HG03520 (cell line): ENCODE measurements at regions not wholly inside any gene's neighbourhood (a gene's known extent, or its start where the extent isn't known, plus 50 kb on each side); places are given as distances from the start of the nearest gene placed in this dataset.

Experiments used
- ATAC-seq: cut with Tn5 transposase; IDR thresholded peaks from one replicate; pipeline ENCODE4 v1.9.1; 2021; ENCODE audit warnings: mild to moderate bottlenecking, moderate library complexity; ENCODE audit not compliant: unreplicated experiment

DNA sequence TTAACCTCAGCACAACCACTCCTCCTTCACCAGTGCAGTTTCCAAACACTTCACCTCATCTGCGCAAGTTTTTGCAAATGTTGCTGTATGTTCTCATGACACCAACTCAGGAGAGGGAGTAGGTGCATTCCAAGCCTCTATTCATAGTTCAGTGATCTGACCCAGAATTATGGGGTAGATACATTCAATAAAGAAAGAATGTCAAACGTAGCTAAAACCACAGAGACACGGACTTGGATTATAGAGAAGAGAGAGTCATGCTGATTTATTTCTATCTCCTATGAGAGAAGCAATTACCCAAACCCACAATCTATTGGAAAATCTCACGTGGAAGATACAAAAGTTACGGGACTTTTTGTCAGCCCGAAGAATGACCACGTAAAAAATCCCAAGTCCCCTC, 1006.0 kb upstream of the TMEM132C start:
- no peak for ATAC-seq

DNA sequence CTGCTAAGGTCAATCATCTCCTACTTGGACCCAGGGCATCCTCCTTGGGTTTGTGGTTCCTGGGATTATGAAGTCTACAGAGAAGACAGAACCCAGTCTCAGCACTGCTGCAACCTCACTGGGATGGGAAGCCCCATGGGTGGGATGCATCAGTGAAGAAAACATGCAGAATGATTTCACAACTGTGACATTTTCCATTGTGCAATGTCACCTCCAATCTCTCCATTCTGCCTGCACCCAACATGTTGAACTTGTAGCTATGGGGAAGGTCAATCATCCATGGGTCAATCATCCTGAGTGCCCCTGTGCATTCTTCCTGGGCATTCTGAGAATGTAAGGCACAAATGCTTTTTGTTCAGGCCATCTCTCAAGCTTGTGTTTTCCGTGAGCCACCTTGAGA, 1004.4 kb upstream of the TMEM132C start:
- no peak for ATAC-seq

DNA sequence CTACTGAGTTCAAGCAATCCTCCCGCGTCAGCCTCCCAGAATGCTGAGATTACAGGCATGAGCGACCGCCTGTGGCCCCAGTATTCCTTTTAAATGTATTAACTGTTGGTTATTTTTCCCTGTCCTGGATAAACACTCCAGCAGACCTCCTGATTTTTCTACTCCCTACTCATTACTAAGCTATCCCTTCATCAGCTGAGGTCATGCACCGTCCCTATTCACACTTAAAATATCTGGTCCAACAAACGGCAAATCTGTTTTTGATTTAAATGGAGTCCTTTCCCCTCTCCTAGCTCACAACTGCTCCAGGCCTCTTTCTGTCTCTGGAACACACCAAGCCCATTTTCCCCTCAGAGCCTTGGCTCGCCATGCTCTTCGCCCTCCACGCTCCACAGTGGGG, 1003.3 kb upstream of the TMEM132C start:
- no peak for ATAC-seq

DNA sequence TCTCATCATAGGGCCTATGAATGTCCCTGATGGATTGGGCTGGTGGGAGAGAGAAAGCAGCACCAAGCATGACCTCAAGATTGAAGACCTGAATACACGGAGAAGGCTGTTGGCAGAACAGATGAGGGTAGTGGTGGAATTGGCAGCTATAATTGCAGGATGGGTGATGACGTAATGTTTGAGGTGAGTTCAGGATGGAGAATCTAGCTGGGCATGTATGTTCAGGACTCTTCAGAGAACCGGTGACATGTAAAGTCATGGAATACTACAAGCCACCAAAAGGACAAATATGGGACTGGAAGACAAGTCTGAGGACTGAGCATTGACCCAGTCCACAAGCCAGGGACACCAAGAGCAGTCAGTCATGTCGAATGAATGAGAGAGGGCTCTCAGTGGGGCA, 999.8 kb upstream of the TMEM132C start:
- ATAC-seq, result no peak

DNA sequence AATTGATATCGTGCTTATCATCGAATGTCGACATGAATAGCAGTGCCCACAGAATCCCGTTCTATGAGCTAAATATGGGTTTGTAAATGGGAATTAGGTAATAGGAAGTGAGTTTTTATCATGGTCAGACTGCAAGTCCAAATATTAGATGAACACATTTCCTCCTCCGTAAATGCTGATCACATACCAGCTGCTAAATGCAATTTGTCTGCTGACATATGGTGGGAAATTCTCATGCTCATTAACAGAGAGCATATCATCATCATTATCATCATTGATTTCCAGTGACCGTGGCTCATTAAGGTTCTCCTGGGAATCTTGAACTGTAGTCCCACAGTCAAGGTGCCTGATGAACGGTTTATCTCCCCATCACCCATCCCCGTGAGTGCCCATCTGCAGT, 998.8 kb upstream of the TMEM132C start:
- ATAC-seq, result no peak

DNA sequence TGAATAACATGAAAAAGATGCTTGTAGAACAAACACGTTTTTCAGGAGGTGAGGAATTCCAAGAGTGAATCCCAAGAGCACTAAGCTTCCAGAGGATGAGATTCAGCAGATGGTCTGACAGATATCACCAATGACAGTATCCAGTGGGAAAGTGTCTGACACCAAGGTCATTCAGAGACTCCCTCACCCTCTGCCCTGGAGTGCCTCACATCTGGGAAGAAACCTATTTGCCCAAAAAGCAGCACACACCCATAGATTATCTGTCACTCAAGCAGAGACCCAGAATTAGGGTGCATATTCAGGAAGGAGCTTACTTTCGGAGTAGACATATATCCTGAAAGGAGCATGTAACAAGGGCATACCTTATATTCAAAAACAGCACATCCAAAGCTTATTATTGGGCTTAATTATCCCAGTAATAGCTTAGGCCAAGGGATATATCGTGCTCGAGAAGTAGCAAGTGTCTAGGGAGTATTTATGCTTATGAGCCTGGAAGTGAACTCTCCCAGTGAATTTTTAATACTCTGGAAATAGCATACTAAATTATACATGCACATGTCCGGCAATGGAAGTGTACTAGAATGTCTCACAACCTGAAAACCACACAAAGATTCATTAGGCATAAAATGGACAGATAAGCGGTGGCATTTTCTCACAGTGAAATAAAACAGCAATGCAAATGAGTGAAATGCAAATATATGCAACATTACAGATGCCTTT, 998.1 kb upstream of the TMEM132C start:
- ATAC-seq, result no peak

DNA sequence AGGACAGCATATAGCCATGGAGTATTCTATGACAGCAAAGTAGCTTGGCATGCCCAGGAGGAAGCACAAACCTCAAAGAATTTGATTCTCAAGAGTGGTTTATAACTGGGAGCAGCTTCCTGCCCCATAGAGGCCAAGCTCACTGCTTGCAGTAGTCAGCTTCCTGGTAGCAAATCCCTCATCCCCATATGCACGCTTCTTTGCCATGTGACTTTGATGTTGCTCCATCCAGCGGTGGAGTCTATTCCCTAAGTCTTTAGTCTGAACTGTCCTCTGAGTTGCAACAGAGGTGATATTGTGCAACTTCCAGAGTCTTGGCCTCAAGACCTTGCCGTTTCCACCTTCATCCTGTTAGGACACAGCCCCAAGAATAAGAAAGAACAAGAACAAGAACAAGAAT, 996.8 kb upstream of the TMEM132C start:
- no peak for ATAC-seq

DNA sequence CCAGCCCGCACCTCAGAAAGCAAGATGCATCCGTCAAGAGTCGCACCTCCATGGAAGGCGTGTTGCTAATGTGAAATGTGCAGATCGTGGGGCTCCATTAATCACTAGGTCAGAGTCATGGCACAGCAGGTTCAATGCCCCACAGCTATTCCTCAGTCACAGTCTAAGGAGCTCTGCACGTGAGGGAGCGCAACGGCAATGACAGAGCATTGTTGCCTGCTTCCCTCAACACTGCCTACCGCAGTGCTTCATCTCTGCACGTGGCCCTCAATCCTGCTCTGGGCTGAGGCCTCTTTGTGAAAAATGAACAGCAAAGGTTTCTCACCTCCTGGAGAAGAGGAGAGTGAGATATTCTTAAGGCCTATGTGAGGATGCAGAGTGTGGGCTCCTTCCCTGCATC, 995.2 kb upstream of the TMEM132C start:
- no peak for ATAC-seq

DNA sequence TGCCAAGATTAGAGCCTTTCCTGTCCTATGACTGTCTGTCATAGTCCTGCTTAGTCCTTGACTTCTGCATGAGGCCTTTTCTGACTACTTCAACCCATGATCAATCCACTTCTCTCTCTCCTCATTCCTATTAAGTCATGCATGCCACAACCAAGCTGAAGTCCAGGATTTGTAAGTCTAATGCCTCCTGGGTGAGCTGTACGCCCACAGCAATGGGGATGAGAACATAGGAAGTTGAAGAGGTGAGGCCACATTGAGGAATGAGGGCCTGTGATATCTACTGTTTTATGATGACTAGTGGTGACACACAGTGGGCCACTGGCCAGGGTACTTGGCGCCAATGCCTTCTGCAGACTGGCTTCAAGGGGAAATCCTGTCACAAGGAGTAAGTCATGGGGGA, 994.1 kb upstream of the TMEM132C start:
- no peak for ATAC-seq

DNA sequence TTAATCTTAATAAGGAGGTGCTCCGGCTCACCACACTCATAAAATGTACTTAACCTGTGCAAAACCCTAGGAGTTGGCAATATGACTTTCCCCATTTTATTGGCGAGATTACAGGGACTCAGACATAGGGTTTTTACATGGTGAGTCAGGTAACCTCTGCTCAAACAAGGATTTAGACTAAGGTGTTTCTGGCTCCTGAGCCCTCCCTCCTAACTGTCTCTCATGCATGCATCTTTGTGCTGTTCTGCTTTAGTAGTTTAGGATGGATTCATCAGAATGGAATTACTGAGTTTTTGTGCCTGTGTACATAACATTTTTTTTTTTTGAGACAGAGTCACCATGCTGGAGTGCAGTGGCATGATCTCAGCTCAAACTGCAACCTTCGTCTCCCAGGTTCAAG, 993.3 kb upstream of the TMEM132C start:
- no peak for ATAC-seq

DNA sequence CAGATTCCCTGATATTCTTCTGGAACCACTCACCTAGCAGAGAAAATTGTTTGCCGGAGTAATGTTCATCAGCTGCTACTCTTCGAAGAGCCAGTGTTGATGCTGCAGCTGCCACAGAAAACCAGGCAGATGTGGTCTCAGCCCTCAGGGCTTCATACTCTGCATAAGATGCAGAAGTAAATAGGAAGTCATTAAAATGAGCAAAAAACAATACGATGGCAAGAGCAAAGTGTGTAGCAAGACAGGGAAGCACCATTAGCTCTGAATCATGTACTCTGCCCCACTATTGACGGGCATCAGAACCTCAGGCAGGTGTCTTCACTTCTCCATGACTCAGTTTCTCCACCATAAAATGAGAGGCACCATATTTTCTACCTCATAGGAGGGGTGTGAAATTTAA, 991.6 kb upstream of the TMEM132C start:
- no peak for ATAC-seq

DNA sequence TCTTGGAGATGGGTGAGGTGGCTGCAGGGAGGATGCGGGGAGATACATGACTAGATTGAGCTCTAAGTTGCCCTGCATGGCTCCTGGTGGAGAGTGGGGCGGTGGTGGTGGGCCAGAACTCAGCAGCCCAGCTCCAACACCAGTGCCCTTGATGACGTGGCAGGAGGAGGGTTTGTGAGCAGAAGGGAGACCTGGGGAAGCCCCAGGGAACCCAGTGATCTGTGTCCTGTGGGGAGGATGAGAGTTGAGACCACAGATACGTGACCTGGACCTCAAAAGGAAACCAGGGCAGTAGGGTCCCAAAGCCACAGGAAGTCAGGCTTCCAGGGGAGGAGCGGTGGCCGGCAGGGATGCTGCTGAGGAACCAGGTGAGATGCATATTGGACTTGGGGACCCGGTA, 989.1 kb upstream of the TMEM132C start:
- peak; percentile 54 for ATAC-seq

DNA sequence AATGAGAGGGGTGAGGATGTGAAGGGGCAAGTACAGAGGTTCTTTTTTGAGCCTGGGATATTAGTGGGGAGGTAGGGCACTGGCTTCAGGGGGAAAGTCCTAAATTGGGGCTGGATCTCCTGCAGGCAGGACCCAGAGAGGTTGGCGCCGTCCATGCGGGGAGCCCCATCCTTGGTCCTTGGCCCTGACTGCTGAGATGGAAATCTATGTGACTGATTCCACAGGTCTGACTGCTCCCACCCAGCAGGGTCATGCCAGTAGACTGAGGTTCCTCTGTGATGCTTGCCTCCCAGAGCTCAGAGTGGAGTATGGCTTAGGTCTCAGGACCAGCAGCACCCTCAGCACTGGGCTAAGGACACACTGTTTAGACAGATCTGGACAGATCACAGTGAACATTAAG, 988.6 kb upstream of the TMEM132C start:
- no peak for ATAC-seq

DNA sequence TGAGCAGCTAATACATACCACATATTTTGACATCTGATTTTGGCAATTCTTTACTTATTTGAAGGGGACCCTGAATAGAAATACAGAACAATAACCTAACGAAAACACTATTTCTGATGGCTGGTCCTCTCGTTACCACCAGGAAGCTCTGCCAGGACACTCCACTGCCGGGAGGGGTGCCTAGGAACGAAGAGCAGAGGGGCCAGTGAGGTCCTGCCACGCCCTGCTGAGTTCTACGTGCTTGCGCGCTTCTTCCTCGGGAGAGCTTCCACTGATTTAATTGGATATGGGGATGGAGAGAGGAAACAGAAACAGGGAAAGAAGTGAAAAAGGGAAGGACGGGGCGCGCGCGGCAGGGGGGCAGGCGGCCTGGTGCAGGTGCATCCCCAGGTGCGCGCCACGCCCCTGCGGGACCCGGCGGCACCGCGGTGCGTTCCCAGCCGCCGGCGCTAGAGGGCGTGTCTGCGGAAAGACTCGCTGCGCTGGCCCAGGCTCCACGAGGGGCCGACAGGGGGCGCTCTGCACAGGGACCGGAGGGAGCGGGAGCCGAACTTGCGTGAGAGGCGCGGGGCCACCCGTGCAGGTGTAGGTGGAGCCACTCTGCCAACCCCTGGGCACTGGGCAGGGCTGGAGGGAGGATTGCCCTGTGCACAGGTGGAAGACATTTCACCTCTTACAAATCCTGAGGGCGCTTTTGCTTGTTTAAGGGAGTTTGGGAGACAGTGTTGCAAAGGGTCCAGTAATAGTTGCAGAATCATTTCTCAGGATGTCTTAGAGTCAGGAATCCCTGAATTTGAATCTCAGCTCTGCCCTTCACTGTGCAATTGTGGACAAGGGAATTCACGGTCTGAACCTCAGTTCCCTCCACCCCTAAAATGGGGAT, 986.3 kb upstream of the TMEM132C start:
- ATAC-seq, result peak; percentile 57

DNA sequence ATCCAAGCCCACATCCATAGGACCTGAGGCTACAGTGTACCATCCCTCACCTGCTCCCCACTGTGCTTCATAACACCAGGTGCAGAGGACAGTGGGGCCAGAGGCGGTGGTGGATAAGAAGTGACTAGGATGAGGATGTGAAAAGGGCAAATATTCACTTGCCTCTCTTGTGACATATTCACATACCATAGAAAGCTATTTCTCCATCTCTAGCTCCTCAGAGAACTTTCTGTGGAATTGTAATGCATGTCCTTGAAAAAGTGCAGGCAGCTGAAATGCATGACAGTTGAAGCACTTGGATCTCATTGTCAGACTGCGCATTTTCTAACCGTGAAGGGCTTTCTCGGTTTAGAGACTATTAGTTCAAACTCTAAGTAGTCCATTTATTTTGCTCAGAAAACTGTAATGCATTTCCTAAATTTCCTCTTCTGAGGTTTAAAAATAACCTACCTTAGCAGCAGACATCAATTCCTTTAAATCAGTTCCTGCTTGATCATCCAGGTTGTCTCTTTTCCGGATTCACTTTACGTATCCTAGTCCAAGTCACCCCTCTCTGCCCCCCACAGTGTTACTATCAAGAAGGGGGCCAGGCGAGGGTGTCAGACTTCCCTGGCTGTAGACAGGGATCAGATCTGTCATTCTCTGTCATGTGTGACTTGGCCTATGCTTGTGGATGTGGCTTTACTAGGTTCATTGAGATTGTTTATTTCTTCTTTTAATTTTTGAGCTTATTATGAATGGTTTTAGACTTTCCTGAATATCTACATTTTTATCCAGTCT, 984.0 kb upstream of the TMEM132C start:
- ATAC-seq, result no peak

DNA sequence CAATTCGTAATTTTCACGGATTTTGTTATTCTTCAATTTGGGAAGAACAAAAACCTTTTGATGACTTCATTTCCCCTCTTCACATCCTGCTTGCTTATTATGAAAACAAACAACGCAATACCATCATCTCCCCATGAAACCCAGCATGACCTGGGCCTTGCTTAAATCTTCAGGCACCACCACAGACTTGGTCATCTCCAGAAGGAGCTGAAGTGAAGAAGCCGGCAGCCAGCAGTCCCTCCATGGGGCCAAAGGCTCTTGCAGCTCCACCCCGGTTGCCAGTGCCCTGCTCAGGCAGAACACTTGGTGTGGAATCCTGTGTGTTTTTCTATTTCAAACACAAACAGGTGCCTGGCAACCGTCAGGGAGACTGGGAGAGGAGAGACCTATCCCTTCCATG, 982.9 kb upstream of the TMEM132C start:
- ATAC-seq, result no peak

DNA sequence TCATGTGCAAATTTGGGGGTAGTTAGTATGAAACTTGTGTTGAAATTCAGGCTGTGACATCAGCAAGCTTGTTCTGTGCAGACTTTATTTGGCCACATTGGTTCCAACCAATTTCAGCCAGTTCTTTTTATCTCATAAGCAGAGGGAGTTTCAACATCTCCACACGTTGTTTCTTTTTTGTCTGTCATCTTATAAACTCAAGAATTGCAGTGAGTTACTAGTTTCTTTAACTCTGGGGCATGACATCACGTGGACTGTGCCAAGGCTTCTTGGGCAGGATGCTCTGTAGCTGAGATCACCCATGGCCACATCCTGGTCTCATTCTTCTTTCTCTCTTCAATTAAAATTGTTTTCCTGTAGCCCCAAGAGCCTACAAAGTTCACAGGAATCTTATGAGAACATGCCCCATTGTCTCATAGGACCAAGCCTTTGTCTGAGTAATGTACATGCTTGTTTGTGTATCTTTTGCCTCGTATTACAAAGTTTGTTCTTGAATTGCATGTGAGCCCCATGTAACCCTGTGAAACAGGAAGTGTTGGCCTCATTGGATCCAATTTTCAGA, 982.0 kb upstream of the TMEM132C start:
- ATAC-seq, result no peak

DNA sequence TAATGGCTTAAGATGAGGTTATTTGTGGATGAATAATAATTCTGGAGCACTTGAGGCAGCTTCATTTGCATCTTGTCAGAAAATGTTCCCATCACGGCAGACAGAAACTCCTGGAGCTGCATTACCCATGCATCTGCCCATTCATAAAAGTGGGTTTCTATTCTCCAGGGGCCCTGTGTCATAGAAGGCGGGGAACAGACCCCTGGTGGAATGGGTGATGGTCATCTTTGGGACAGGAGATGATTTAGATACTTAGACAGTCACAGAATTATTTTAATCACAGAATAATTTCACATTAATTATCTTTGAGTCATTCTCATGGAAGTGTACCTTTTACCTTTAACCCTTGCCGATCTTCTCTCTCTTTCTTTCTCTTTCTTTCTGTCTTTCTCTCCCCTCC, 980.7 kb upstream of the TMEM132C start:
- no peak for ATAC-seq

DNA sequence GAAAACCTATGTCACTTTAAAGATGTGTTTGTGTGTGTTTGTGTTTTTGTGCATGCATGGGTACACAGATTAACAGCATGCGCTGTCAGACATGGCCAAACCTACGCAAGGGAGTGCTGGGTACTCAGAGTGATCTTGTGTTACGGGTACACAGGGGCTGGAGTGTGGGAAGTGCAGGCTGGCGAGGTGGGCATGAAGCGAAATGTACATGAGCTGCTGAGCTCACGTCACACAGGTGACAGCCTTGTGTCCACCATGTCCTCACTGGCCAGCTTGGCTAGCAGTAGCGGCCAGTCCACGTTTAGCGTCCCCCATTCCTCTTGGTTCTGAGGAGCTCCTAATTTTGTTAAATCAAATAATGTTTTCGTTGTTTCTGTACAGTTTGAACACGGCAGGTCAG, 979.7 kb upstream of the TMEM132C start:
- no peak for ATAC-seq

DNA sequence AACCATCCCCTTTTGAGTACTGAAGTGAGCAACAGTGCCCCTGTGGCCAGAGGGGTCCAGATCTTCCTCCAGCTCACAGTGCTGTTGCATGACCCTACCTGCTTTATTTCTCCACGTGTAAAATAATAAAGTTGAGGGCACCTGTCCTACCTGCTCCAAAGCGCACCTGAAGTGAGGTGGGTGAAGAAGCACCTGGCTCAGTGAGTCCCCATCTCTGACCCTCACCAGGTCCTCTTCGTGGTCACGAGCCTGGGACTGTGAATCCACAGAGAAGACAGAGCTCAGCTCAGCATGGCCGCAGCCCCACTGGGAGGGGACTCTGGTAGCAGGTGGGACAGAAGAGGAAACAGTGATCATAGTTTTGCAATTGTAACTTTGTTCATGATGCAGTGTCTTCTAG, 976.7 kb upstream of the TMEM132C start:
- ATAC-seq, result no peak

DNA sequence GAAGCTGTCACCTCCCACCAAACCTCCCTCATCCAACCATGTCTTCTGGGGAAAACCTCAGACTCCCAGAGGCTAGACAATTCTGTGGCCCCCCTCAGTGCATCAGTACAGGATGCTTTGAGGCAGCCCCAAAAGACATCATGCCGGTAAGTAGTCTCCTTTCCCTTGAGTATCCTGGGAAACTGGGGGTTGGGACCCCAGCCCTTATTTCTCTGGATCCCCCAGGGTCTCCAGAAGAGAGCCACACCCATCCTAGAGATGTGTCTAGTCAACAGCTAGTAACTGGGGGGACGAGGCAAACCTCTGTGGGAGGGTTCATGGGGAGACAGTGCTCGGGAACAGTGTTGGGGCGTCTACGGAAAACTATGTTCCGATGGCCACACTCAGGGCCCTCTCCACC, 974.2 kb upstream of the TMEM132C start:
- ATAC-seq, result no peak
